HFFc6 (cell line): ENCODE measurements at regions not wholly inside any gene's neighbourhood (a gene's known extent, or its start where the extent isn't known, plus 50 kb on each side); places are given as distances from the start of the nearest gene placed in this dataset.

ENCODE experiments used
- DNase-seq: peaks from one replicate; pipeline ENCODE4 v3.0.0-alpha.2; 2018
- H3K27ac Mint-ChIP-seq: 2 replicates; pipeline ENCODE4 v1.8.0; 2020; ENCODE audit warnings: mild to moderate bottlenecking, mixed read lengths
- H3K27me3 Mint-ChIP-seq: 2 replicates; pipeline ENCODE4 v1.8.0; 2021; ENCODE audit warnings: mild to moderate bottlenecking, moderate library complexity, mixed read lengths; ENCODE audit not compliant: insufficient read depth
- H3K36me3 Mint-ChIP-seq: 2 replicates; pipeline ENCODE4 v1.8.0; 2021; ENCODE audit warnings: low read depth, mixed read lengths
- H3K4me1 Mint-ChIP-seq: 2 replicates; pipeline ENCODE4 v1.8.0; 2020; ENCODE audit warnings: low read depth, mixed read lengths
- H3K4me3 Mint-ChIP-seq: 2 replicates; pipeline ENCODE4 v1.8.0; 2020; ENCODE audit warnings: mild to moderate bottlenecking, moderate library complexity, mixed read lengths
- H3K9me3 Mint-ChIP-seq: 2 replicates; pipeline ENCODE4 v1.8.0; 2020; ENCODE audit warnings: mild to moderate bottlenecking, mixed read lengths
- TF ChIP-seq, protein P1 (sequence below): fragments of 200-600 bp; sonication (generic); IDR thresholded peaks from 2 replicates; pipeline ENCODE4 v1.5.0; 2021; ENCODE audit warnings: antibody characterized with exemption, mild to moderate bottlenecking

- Mint-ChIP-seq H3K4me3 (no peak overlapping the region), H3K27me3 (no peaks in the 10 kb centered on the region; the same call in 1 of the 2 replicates), H3K27ac (no peak overlapping the region), H3K4me1 (no peaks in the 10 kb centered on the region), H3K9me3 (peaks cover 26% of the 10 kb centered on the region), H3K36me3 (no peaks in the 10 kb centered on the region)
- DNase-seq, result no peak
- TF ChIP-seq, protein P1, sequence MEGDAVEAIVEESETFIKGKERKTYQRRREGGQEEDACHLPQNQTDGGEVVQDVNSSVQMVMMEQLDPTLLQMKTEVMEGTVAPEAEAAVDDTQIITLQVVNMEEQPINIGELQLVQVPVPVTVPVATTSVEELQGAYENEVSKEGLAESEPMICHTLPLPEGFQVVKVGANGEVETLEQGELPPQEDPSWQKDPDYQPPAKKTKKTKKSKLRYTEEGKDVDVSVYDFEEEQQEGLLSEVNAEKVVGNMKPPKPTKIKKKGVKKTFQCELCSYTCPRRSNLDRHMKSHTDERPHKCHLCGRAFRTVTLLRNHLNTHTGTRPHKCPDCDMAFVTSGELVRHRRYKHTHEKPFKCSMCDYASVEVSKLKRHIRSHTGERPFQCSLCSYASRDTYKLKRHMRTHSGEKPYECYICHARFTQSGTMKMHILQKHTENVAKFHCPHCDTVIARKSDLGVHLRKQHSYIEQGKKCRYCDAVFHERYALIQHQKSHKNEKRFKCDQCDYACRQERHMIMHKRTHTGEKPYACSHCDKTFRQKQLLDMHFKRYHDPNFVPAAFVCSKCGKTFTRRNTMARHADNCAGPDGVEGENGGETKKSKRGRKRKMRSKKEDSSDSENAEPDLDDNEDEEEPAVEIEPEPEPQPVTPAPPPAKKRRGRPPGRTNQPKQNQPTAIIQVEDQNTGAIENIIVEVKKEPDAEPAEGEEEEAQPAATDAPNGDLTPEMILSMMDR, result no peak
Observed at GRCh38 chr3:79973917-79974595, 206.3 kb upstream of the ROBO1 start.

DNA sequence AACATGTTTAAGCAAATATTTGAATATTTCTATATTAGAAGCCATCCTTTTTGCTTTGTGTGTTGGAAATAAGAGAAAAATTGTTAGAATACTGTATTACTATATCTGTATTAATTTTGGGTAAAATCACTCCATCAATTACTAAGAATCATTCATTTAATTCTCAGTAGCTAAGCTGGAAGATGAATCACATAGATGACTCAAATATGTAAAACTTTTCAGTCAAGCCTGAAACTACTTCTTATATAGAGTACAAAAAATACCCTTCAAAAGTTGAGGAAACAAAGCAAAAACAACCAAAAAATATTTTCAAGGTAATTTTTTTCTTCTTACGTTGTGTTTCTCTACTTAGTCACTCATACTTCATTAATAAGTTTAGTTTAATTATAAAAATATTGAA lies 205.7 kb upstream of the ROBO1 start:
- no peak overlapping the region for H3K4me3 Mint-ChIP-seq
- H3K36me3 Mint-ChIP-seq, result no peaks in the 10 kb centered on the region
- no peak overlapping the region for H3K27ac Mint-ChIP-seq
- no peaks in the 10 kb centered on the region for H3K4me1 Mint-ChIP-seq
- DNase-seq, result no peak
- no peaks in the 10 kb centered on the region; the same call in 1 of the 2 replicates for H3K27me3 Mint-ChIP-seq
- TF ChIP-seq, protein P1, result no peak
- peaks cover 26% of the 10 kb centered on the region for H3K9me3 Mint-ChIP-seq

- TF ChIP-seq, protein P1, result no peak
- no peaks in the 10 kb centered on the region for H3K4me1 Mint-ChIP-seq
- H3K27me3 Mint-ChIP-seq, result no peaks in the 10 kb centered on the region
- no peaks in the 10 kb centered on the region for H3K36me3 Mint-ChIP-seq
- H3K9me3 Mint-ChIP-seq, result peaks cover 25% of the 10 kb centered on the region
- DNase-seq, result no peak
- H3K27ac Mint-ChIP-seq, result no peak overlapping the region
- no peak overlapping the region for H3K4me3 Mint-ChIP-seq
Observed at GRCh38 chr3:79968418-79968817, 200.6 kb upstream of the ROBO1 start.

DNA sequence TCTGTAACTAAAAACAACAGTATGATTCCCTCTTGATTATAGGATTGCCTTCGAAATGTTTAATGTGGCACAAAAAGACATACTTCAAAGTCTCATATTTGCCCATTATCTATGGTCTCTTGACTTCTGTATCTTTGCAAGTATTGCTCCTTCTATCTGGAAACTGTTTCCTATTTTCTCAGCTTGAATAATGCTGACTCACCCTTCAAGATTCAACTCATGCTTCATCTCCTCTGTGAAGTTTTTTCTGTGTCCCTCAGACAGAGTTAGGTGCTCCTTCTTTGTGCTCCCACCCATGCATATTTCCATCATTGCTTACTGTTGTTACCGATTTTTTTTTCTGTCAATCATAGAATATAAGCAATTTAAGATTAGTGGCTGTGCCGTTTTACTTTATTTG lies 192.8 kb upstream of the ROBO1 start:
- no peaks in the 10 kb centered on the region for H3K27me3 Mint-ChIP-seq
- H3K27ac Mint-ChIP-seq, result no peak overlapping the region
- H3K4me1 Mint-ChIP-seq, result no peaks in the 10 kb centered on the region
- H3K9me3 Mint-ChIP-seq, result peaks cover 43% of the 10 kb centered on the region
- no peak for DNase-seq
- H3K4me3 Mint-ChIP-seq, result no peak overlapping the region
- H3K36me3 Mint-ChIP-seq, result no peaks in the 10 kb centered on the region; the same call in 1 of the 2 replicates
- TF ChIP-seq, protein P1, result no peak

DNA sequence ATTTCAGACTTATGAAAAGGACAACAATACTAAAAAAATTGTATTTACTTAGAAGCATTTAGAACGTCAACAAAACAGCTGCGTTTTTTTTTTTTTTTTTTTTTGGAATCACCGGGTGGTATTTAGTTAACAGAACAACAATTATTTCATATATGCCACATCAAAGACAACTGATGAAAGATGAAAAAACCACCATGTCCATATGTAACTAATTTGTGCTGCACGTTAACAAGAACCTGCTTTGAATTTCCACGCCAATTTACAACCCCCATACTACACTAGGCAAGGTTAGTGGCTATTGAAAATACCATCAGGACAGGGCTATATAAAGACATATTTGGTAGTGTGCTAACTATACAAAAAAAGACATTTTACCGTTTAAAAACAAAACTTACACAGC lies 189.3 kb upstream of the ROBO1 start:
- no peak for DNase-seq
- Mint-ChIP-seq H3K4me3 (no peak overlapping the region), H3K9me3 (peaks cover 35% of the 10 kb centered on the region), H3K4me1 (no peaks in the 10 kb centered on the region), H3K27me3 (no peaks in the 10 kb centered on the region), H3K27ac (no peak overlapping the region), H3K36me3 (no peaks in the 10 kb centered on the region; the same call in 1 of the 2 replicates)
- TF ChIP-seq, protein P1, result no peak
